ENCODE measurements at regions not wholly inside any gene's neighbourhood (a gene's known extent, or its start where the extent isn't known, plus 50 kb on each side); places are given as distances from the start of the nearest gene placed in this dataset.

DNA sequence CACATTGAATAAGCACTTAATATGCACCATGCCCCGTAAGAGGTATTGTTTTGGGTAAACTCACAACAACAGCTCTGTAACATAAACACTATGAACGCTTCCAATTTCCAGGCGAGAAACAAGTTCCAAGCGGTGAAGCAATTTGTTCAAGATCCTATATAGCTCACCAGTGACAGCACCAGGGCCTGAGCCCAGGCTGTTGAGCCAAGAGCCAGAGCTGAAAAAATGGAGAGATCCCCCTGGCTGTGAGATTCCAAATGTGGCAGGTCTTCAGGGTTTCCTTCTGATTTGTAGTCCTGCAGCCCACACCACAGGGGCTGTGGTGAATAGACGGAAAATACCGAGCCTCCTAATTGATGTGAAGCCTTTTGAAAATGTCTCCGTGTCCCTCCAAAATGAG, 268.0 kb upstream of the KIRREL3 start:
- TF ChIP-seq MXI1 (conservative IDR thresholded peaks at IDR 0.05; ENCODE audit: poor library complexity, severe bottlenecking) (no peak), EZH2 (IDR thresholded peaks at IDR 0.05; ENCODE audit: borderline replicate concordance, insufficient read depth, low read length, poor library complexity, severe bottlenecking) (no peak), TAF1 (IDR thresholded peaks at IDR 0.05; ENCODE audit: low read depth) (no peak), POLR2AphosphoS5 (IDR thresholded peaks at IDR 0.05) (no peak)
- H3K36me3 ChIP-seq (ENCODE audit: insufficient read depth, low read length): no peaks in the 10 kb centered on the region
- H2AFZ ChIP-seq (ENCODE audit: low read depth, low read length): no peak overlapping the region
- H3K9me2 ChIP-seq (ENCODE audit: insufficient read depth, low read length): no peaks in the 10 kb centered on the region
- H3K4me2 ChIP-seq (ENCODE audit: low read length): no peak overlapping the region
- no peaks in the 10 kb centered on the region for H3F3A ChIP-seq (ENCODE audit: insufficient read depth, low read length, poor library complexity, severe bottlenecking)
- H3K4me3 ChIP-seq (ENCODE audit: low read length): no peak overlapping the region
- H3K27ac ChIP-seq (ENCODE audit: low read length): no peak overlapping the region
- H3K79me2 ChIP-seq (replicated peaks; ENCODE audit: insufficient read depth, low read length): no peaks in the 10 kb centered on the region
- no peaks in the 10 kb centered on the region for H3K27me3 ChIP-seq (ENCODE audit: insufficient read depth, low read depth, low read length)
- no peaks in the 10 kb centered on the region for H3K9me3 ChIP-seq (ENCODE audit: low read length)
- H3K9ac ChIP-seq (ENCODE audit: low read length): no peak overlapping the region
- H4K20me1 ChIP-seq (ENCODE audit: insufficient read depth): no peaks in the 10 kb centered on the region

GRCh38 chr11:127259102-127259501, 258.5 kb upstream of the KIRREL3 start:
- Histone ChIP-seq H3K36me3 (ENCODE audit: insufficient read depth, low read length) (no peaks in the 10 kb centered on the region), H3K4me3 (ENCODE audit: low read length) (no peak overlapping the region), H3K79me2 (replicated peaks; ENCODE audit: insufficient read depth, low read length) (no peaks in the 10 kb centered on the region), H3K9me2 (ENCODE audit: insufficient read depth, low read length) (no peaks in the 10 kb centered on the region), H3K9ac (ENCODE audit: low read length) (no peak overlapping the region), H3K9me3 (ENCODE audit: low read length) (no peaks in the 10 kb centered on the region), H2AFZ (ENCODE audit: low read depth, low read length) (no peak overlapping the region), H3K27me3 (ENCODE audit: insufficient read depth, low read depth, low read length) (no peaks in the 10 kb centered on the region), H3K4me2 (ENCODE audit: low read length) (no peak overlapping the region), H3K27ac (ENCODE audit: low read length) (no peak overlapping the region), H3F3A (ENCODE audit: insufficient read depth, low read length, poor library complexity, severe bottlenecking) (no peaks in the 10 kb centered on the region), H4K20me1 (ENCODE audit: insufficient read depth) (no peaks in the 10 kb centered on the region)
- TF ChIP-seq SMC3 (conservative IDR thresholded peaks at IDR 0.05; ENCODE audit: poor library complexity) (peak; percentile 21), EZH2 (IDR thresholded peaks at IDR 0.05; ENCODE audit: borderline replicate concordance, insufficient read depth, low read length, poor library complexity, severe bottlenecking) (no peak), POLR2AphosphoS5 (IDR thresholded peaks at IDR 0.05) (no peak), MXI1 (conservative IDR thresholded peaks at IDR 0.05; ENCODE audit: poor library complexity, severe bottlenecking) (no peak), CTCF (IDR thresholded peaks at IDR 0.05; ENCODE audit: poor library complexity, severe bottlenecking) (peak; percentile 33), EP300 (conservative IDR thresholded peaks at IDR 0.05; ENCODE audit: poor library complexity, severe bottlenecking) (no peak), RAD21 (conservative IDR thresholded peaks at IDR 0.05) (no peak), TAF1 (IDR thresholded peaks at IDR 0.05; ENCODE audit: low read depth) (no peak)
- TF ChIP-seq, protein P1, sequence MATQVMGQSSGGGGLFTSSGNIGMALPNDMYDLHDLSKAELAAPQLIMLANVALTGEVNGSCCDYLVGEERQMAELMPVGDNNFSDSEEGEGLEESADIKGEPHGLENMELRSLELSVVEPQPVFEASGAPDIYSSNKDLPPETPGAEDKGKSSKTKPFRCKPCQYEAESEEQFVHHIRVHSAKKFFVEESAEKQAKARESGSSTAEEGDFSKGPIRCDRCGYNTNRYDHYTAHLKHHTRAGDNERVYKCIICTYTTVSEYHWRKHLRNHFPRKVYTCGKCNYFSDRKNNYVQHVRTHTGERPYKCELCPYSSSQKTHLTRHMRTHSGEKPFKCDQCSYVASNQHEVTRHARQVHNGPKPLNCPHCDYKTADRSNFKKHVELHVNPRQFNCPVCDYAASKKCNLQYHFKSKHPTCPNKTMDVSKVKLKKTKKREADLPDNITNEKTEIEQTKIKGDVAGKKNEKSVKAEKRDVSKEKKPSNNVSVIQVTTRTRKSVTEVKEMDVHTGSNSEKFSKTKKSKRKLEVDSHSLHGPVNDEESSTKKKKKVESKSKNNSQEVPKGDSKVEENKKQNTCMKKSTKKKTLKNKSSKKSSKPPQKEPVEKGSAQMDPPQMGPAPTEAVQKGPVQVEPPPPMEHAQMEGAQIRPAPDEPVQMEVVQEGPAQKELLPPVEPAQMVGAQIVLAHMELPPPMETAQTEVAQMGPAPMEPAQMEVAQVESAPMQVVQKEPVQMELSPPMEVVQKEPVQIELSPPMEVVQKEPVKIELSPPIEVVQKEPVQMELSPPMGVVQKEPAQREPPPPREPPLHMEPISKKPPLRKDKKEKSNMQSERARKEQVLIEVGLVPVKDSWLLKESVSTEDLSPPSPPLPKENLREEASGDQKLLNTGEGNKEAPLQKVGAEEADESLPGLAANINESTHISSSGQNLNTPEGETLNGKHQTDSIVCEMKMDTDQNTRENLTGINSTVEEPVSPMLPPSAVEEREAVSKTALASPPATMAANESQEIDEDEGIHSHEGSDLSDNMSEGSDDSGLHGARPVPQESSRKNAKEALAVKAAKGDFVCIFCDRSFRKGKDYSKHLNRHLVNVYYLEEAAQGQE (IDR thresholded peaks at IDR 0.05; ENCODE audit: borderline replicate concordance): no peak
